ENCODE measurements at regions not wholly inside any gene's neighbourhood (a gene's known extent, or its start where the extent isn't known, plus 50 kb on each side); places are given as distances from the start of the nearest gene placed in this dataset.

DNA sequence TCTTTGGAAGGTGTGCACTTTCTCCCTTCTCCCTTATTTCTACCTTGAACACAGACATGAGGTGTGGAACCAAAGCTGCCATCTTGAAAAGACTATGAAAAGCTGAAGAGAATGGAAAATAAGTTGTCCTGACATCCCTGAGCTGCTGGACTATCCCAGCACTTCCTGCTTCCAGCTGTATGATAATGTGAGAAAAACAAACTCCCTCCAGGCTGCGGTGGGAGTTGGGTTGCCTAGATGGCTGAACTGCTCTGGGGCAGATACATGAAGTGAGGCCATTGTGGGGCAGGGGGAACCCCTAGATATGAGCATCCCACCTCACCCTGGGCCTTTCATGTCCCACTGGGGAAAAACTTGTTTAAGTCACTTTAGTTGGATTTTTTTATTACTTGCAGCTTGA is 82.4 kb downstream of the BOD1 start:
- TF ChIP-seq, protein P1, sequence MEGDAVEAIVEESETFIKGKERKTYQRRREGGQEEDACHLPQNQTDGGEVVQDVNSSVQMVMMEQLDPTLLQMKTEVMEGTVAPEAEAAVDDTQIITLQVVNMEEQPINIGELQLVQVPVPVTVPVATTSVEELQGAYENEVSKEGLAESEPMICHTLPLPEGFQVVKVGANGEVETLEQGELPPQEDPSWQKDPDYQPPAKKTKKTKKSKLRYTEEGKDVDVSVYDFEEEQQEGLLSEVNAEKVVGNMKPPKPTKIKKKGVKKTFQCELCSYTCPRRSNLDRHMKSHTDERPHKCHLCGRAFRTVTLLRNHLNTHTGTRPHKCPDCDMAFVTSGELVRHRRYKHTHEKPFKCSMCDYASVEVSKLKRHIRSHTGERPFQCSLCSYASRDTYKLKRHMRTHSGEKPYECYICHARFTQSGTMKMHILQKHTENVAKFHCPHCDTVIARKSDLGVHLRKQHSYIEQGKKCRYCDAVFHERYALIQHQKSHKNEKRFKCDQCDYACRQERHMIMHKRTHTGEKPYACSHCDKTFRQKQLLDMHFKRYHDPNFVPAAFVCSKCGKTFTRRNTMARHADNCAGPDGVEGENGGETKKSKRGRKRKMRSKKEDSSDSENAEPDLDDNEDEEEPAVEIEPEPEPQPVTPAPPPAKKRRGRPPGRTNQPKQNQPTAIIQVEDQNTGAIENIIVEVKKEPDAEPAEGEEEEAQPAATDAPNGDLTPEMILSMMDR (IDR thresholded peaks at IDR 0.05), result no peak
- no peak for TF ChIP-seq POLR2A (IDR thresholded peaks at IDR 0.05)

Data from adrenal gland (tissue), 5 donors.